Natural killer cell (primary cell): ENCODE measurements at regions not wholly inside any gene's neighbourhood (a gene's known extent, or its start where the extent isn't known, plus 50 kb on each side); places are given as distances from the start of the nearest gene placed in this dataset.

Experiments used
- ATAC-seq, 3 donors: fragments of 150-1000 bp in 2 of 3; fragments of 200-7000 bp in 1 of 3; cut with Tn5 transposase; 1 replicate in 1 of 3; 2 replicates in 2 of 3; pipeline ENCODE4 v1.10.0; 2021; ENCODE audit warnings: mild to moderate bottlenecking in 2 of 3, moderate library complexity in 2 of 3
- DNase-seq, 2 donors: peaks; one replicate each; pipeline versions ENCODE4 v3.0.0 to v3.0.0-alpha.2; 2013 to 2021; ENCODE audit warnings: mixed read lengths in 1 of 2
- H3K27ac ChIP-seq: one replicate; pipeline ENCODE4 v1.5.1; 2013; ENCODE audit warnings: mild to moderate bottlenecking, low read length
- H3K27me3 ChIP-seq: one replicate; pipeline ENCODE4 v1.6.1; 2013; ENCODE audit warnings: low read length; ENCODE audit not compliant: control insufficient read depth, insufficient read depth
- H3K36me3 ChIP-seq: one replicate; pipeline ENCODE4 v1.6.1; 2013; ENCODE audit warnings: low read length; ENCODE audit not compliant: control insufficient read depth, insufficient read depth
- H3K4me1 ChIP-seq: one replicate; pipeline ENCODE4 v1.6.1; 2013; ENCODE audit warnings: low read length; ENCODE audit not compliant: control insufficient read depth, insufficient read depth
- H3K4me3 ChIP-seq: one replicate; pipeline ENCODE4 v1.5.1; 2013; ENCODE audit warnings: low read length
- H3K9me3 ChIP-seq: one replicate; pipeline ENCODE4 v1.6.1; 2013; ENCODE audit warnings: low read length; ENCODE audit not compliant: control insufficient read depth, insufficient read depth
- H3K27ac Mint-ChIP-seq, 2 donors: one replicate each; pipeline ENCODE4 v1.8.0; 2022; ENCODE audit warnings: mild to moderate bottlenecking in 2 of 2, mixed read lengths in 2 of 2, moderate library complexity in 1 of 2
- H3K27me3 Mint-ChIP-seq, 2 donors: one replicate each; pipeline ENCODE4 v1.8.0; 2022; ENCODE audit warnings: low read depth in 2 of 2, mixed read lengths in 2 of 2
- H3K36me3 Mint-ChIP-seq: one replicate; pipeline ENCODE4 v1.8.0; 2022; ENCODE audit warnings: mixed read lengths
- H3K4me1 Mint-ChIP-seq, 2 donors: one replicate each; pipeline ENCODE4 v1.8.0; 2022; ENCODE audit warnings: mixed read lengths in 2 of 2
- H3K4me3 Mint-ChIP-seq: one replicate; pipeline ENCODE4 v1.8.0; 2022; ENCODE audit warnings: mild to moderate bottlenecking, moderate library complexity, mixed read lengths
- H3K9me3 Mint-ChIP-seq, 2 donors: one replicate each; pipeline ENCODE4 v1.8.0; 2022; ENCODE audit warnings: mixed read lengths in 2 of 2
- CTCF ChIP-seq: fragments of 200-600 bp; IDR thresholded peaks from one replicate; pipeline ENCODE4 v1.8.0; 2022; ENCODE audit warnings: antibody characterized with exemption
- WGBS: methylation state at CpG from one replicate; pipeline ENCODE4 v1.1.7; 2013; ENCODE audit warnings: missing lambda C conversion rate; ENCODE audit not compliant: insufficient coverage; 5-methylcytosine and 5-hydroxymethylcytosine counted together
- intact Hi-C: fragments of 100-400 bp; cut with micrococcal nuclease; formaldehyde crosslinking; loops from one replicate; pipeline ENCODE4 v1.14.2; 2022

- H3K36me3 Mint-ChIP-seq = no peaks in the 10 kb centered on the region
- WGBS = 98% methylated on average over 3 of the region's 3 CpGs
- Histone ChIP-seq H3K4me1 (peaks cover 50% of the 10 kb centered on the region), H3K4me3 (no peak overlapping the region), H3K27ac (peak overlapping the region; percentile 79), H3K9me3 (no peaks in the 10 kb centered on the region), H3K27me3 (no peaks in the 10 kb centered on the region), H3K36me3 (no peaks in the 10 kb centered on the region)
- ATAC-seq (no peak), DNase-seq (no peak)
- H3K27ac Mint-ChIP-seq = peak overlapping the region; percentile 91 to 94
- no peaks in the 10 kb centered on the region for H3K27me3 Mint-ChIP-seq
- intact Hi-C loops = no loop called here
- H3K4me3 Mint-ChIP-seq = peak overlapping the region; percentile 87
- peaks cover 55 to 58% of the 10 kb centered on the region in 2 donors for H3K4me1 Mint-ChIP-seq
- peaks cover 3 to 9% of the 10 kb centered on the region in 2 donors for H3K9me3 Mint-ChIP-seq
- no peak for TF ChIP-seq CTCF
These were observed 354.3 kb upstream of the GATB start for GRCh38 chr4:152115118-152115517.

GRCh38 chr4:152114562-152114961, 353.8 kb upstream of the GATB start:
- DNase-seq (no peak), ATAC-seq (no peak)
- Histone ChIP-seq H3K27ac (peak overlapping the region; percentile 91), H3K9me3 (no peaks in the 10 kb centered on the region), H3K36me3 (no peaks in the 10 kb centered on the region), H3K27me3 (no peaks in the 10 kb centered on the region), H3K4me1 (peaks cover 55% of the 10 kb centered on the region), H3K4me3 (no peak overlapping the region)
- Mint-ChIP-seq H3K27me3 (no peaks in the 10 kb centered on the region), H3K36me3 (no peaks in the 10 kb centered on the region), H3K4me3 (no peak overlapping the region), H3K27ac (peak overlapping the region; percentile 91 to 94), H3K4me1 (peaks cover 57 to 58% of the 10 kb centered on the region in 2 donors), H3K9me3 (peaks cover 3 to 9% of the 10 kb centered on the region in 2 donors)
- 100% methylated on average over 3 of the region's 3 CpGs for WGBS
- TF ChIP-seq CTCF = no peak
- intact Hi-C loops = no loop called here

GRCh38 chr4:152112887-152113286, 352.1 kb upstream of the GATB start:
- H3K27ac ChIP-seq = peak overlapping the region; percentile 91
- no peaks in the 10 kb centered on the region for H3K27me3 Mint-ChIP-seq
- no peaks in the 10 kb centered on the region for H3K36me3 Mint-ChIP-seq
- H3K9me3 Mint-ChIP-seq = peaks cover 3 to 9% of the 10 kb centered on the region in 2 donors
- no peaks in the 10 kb centered on the region for H3K36me3 ChIP-seq
- ATAC-seq (peak; percentile 83 to 93 (median 91)), DNase-seq (peak in 1 of 2 donors; percentile 39)
- no peak for TF ChIP-seq CTCF
- peak overlapping the region; percentile 59 for H3K4me3 Mint-ChIP-seq
- WGBS = 49% methylated on average over 2 of the region's 2 CpGs
- H3K4me1 Mint-ChIP-seq = peaks cover 60 to 62% of the 10 kb centered on the region in 2 donors
- no peak overlapping the region for H3K4me3 ChIP-seq
- no peaks in the 10 kb centered on the region for H3K9me3 ChIP-seq
- intact Hi-C loops = no loop called here
- H3K4me1 ChIP-seq = peaks cover 58% of the 10 kb centered on the region
- H3K27me3 ChIP-seq = no peaks in the 10 kb centered on the region
- peak overlapping the region; percentile 91 to 94 for H3K27ac Mint-ChIP-seq

GRCh38 chr4:152112190-152112589, 351.4 kb upstream of the GATB start:
- peaks cover 62% of the 10 kb centered on the region for H3K4me1 ChIP-seq
- no peak overlapping the region for H3K27ac ChIP-seq
- WGBS = 98% methylated on average over 2 of the region's 2 CpGs
- TF ChIP-seq CTCF = no peak
- DNase-seq (no peak), ATAC-seq (no peak)
- H3K36me3 ChIP-seq = no peaks in the 10 kb centered on the region
- H3K9me3 Mint-ChIP-seq = peaks cover 3 to 9% of the 10 kb centered on the region in 2 donors
- no peaks in the 10 kb centered on the region for H3K9me3 ChIP-seq
- no peaks in the 10 kb centered on the region for H3K27me3 ChIP-seq
- H3K4me1 Mint-ChIP-seq = peaks cover 60 to 61% of the 10 kb centered on the region in 2 donors
- intact Hi-C loops = no loop called here
- H3K4me3 Mint-ChIP-seq = no peak overlapping the region
- no peaks in the 10 kb centered on the region for H3K36me3 Mint-ChIP-seq
- no peak overlapping the region for H3K4me3 ChIP-seq
- H3K27me3 Mint-ChIP-seq = no peaks in the 10 kb centered on the region
- peak overlapping the region; percentile 91 to 94 for H3K27ac Mint-ChIP-seq
